ENCODE measurements at regions not wholly inside any gene's neighbourhood (a gene's known extent, or its start where the extent isn't known, plus 50 kb on each side); places are given as distances from the start of the nearest gene placed in this dataset.
A peak's percentile ranks its signal among the peaks of the same experiment; 100 is the strongest.

DNA sequence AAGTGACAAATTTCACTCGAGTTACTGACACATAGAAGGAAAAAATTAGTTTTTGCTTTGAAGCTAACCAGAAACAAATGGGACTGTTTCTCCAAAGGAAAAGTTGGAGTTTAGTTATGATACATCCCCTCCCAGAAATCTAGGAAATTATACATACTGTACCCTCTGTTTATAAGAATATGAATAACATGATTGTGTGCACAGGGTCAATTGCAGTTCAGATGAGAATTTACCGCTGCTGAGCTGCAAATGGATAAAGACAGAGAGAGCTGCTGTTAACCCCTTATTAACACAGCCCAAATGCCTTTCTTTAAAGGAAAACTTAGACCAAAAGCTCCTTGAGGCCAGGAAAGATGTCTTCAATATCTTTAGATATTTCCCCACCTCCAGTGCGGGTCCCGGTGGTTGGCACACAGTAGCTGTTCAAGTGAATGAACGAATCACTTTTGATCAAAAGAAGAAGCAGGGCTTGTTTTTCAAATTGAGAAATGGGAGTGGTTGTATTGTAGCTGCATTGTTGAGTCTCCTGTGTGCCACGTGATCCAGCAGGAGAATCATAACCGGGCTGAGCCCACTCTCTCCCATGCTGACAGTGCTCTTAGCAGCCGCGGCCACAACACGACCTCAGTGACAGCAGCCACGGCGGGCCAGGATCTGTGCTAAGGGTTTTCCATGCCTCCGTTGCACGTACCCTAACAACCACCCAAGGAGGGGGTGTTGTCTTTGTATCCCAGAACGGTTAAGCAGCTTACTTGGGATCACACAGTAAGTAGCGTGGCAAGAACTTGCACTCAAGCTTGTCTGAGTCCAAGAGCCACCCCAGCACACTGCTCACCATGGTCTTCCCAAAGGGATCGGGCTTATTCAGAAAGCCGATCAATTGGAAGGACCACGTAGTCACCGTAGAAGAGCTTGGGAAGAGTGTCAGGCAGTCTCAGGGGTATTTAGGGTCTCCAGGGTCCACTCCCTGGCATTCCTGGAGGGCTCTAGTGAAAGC, 53.5 kb upstream of the BMP6 start:
- TF ChIP-seq, protein P1, sequence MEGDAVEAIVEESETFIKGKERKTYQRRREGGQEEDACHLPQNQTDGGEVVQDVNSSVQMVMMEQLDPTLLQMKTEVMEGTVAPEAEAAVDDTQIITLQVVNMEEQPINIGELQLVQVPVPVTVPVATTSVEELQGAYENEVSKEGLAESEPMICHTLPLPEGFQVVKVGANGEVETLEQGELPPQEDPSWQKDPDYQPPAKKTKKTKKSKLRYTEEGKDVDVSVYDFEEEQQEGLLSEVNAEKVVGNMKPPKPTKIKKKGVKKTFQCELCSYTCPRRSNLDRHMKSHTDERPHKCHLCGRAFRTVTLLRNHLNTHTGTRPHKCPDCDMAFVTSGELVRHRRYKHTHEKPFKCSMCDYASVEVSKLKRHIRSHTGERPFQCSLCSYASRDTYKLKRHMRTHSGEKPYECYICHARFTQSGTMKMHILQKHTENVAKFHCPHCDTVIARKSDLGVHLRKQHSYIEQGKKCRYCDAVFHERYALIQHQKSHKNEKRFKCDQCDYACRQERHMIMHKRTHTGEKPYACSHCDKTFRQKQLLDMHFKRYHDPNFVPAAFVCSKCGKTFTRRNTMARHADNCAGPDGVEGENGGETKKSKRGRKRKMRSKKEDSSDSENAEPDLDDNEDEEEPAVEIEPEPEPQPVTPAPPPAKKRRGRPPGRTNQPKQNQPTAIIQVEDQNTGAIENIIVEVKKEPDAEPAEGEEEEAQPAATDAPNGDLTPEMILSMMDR (conservative IDR thresholded peaks at IDR 0.05), result no peak
- peak overlapping the region; percentile 32 for H3K27ac Mint-ChIP-seq
- H3K36me3 Mint-ChIP-seq, result no peaks in the 10 kb centered on the region
- peaks cover 7% of the 10 kb centered on the region for H3K27me3 Mint-ChIP-seq
- peak overlapping the region; percentile 29 for H3K4me3 Mint-ChIP-seq
- H3K4me1 Mint-ChIP-seq (ENCODE audit: unreplicated experiment), result peaks cover 13% of the 10 kb centered on the region
- H3K9me3 Mint-ChIP-seq, result no peaks in the 10 kb centered on the region
- no peak for DNase-seq (ENCODE audit: extremely low spot score, unreplicated experiment)

DNA sequence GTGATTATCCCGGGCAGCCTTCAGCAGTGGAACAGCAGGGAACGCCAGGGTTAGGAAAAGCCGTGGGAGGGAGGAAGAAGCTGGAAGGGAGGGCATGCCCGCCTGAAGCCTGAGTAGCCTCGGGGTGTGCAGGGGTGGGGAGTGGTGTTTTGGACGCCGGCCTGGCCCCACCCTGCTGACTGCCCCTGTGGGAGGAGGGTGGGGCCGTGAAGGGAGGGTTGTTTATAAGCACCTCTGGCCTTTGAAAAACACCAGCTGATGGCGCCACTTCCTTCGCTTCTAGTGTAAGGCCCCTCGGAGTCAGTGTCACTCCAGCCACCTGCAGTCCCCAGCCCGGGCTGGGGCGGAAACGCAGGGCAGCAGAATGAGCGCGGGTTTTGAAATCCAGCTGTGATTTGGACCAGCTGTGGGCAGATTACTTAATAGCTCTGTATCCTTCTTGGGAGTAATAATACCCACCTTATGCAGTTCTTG, 52.8 kb upstream of the BMP6 start:
- H3K4me3 Mint-ChIP-seq, result peak overlapping the region; percentile 29
- peaks cover 13% of the 10 kb centered on the region for H3K4me1 Mint-ChIP-seq (ENCODE audit: unreplicated experiment)
- no peak for DNase-seq (ENCODE audit: extremely low spot score, unreplicated experiment)
- TF ChIP-seq, protein P1 (conservative IDR thresholded peaks at IDR 0.05), result peak; percentile 18
- H3K36me3 Mint-ChIP-seq, result no peaks in the 10 kb centered on the region
- H3K27me3 Mint-ChIP-seq, result peaks cover 7% of the 10 kb centered on the region
- H3K27ac Mint-ChIP-seq, result no peak overlapping the region
- H3K9me3 Mint-ChIP-seq, result no peaks in the 10 kb centered on the region

DNA sequence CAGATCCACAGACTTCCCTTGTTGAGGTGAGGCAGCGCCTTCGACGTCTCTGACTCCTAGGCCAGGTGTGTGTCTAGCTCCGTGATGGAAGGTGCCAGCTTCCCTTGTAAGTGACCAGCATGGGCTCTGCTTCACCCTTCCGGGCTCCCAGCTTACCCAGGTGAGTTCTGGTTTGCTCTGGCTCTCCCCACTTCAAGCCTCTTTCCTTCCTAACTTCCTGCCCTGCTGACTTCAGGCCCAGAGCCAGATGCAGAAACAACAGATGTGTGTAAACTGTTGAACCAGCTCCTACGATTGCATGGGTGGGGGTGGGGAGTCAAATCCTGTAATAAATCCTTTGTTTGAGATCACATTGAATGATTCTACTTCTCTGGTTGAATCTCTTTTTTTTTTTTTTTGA, 51.6 kb upstream of the BMP6 start:
- peaks cover 7% of the 10 kb centered on the region for H3K27me3 Mint-ChIP-seq
- no peak overlapping the region for H3K27ac Mint-ChIP-seq
- peaks cover 13% of the 10 kb centered on the region for H3K4me1 Mint-ChIP-seq (ENCODE audit: unreplicated experiment)
- no peaks in the 10 kb centered on the region for H3K36me3 Mint-ChIP-seq
- H3K4me3 Mint-ChIP-seq, result no peak overlapping the region
- no peaks in the 10 kb centered on the region for H3K9me3 Mint-ChIP-seq
- no peak for DNase-seq (ENCODE audit: extremely low spot score, unreplicated experiment)
- TF ChIP-seq, protein P1 (conservative IDR thresholded peaks at IDR 0.05), result no peak

DNA sequence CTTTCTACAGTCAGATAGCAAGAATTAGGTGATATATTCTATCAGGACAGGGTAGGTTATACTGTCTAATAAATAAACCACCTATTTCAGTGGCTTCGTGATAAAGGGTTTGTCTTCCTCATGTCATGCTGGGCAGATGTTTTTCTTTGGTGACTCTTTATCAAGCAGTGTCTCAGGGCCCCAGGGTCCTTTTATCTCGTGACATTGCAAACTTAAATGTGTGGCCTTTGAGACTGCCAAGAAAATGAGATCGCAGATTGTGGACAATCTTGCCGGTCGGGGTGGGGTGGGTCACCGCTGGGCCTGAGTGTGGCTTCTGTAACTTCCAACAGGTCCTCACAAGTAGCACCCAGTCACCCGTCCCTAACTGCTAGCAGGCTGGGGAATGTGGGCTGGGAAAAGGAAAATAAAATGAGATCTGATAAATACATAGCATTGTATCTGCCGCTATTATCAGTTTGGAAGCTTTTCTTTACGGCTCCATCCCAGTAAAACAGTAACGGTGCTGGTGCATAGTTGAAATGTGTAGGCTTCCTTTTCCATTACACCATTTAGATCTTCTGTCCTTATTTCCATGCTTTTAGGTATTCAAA, 50.5 kb upstream of the BMP6 start:
- Mint-ChIP-seq H3K9me3 (no peaks in the 10 kb centered on the region), H3K4me3 (no peak overlapping the region), H3K27ac (peak overlapping the region; percentile 15), H3K4me1 (ENCODE audit: unreplicated experiment) (peaks cover 13% of the 10 kb centered on the region), H3K27me3 (peaks cover 7% of the 10 kb centered on the region), H3K36me3 (no peaks in the 10 kb centered on the region)
- no peak for DNase-seq (ENCODE audit: extremely low spot score, unreplicated experiment)
- TF ChIP-seq, protein P1 (conservative IDR thresholded peaks at IDR 0.05), result no peak
